ENCODE measurements at regions not wholly inside any gene's neighbourhood (a gene's known extent, or its start where the extent isn't known, plus 50 kb on each side); places are given as distances from the start of the nearest gene placed in this dataset.
A peak's percentile ranks its signal among the peaks of the same experiment; 100 is the strongest.

GRCh38 chr12:9276990-9277389 is 68.8 kb upstream of the PZP start:
- TF ChIP-seq, protein P1, sequence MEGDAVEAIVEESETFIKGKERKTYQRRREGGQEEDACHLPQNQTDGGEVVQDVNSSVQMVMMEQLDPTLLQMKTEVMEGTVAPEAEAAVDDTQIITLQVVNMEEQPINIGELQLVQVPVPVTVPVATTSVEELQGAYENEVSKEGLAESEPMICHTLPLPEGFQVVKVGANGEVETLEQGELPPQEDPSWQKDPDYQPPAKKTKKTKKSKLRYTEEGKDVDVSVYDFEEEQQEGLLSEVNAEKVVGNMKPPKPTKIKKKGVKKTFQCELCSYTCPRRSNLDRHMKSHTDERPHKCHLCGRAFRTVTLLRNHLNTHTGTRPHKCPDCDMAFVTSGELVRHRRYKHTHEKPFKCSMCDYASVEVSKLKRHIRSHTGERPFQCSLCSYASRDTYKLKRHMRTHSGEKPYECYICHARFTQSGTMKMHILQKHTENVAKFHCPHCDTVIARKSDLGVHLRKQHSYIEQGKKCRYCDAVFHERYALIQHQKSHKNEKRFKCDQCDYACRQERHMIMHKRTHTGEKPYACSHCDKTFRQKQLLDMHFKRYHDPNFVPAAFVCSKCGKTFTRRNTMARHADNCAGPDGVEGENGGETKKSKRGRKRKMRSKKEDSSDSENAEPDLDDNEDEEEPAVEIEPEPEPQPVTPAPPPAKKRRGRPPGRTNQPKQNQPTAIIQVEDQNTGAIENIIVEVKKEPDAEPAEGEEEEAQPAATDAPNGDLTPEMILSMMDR (IDR thresholded peaks at IDR 0.05; ENCODE audit: poor library complexity, severe bottlenecking): no peak
- TF ChIP-seq EZH2 (IDR thresholded peaks at IDR 0.05; ENCODE audit: borderline replicate concordance, insufficient read depth, low read length, poor library complexity, severe bottlenecking) (no peak), EP300 (conservative IDR thresholded peaks at IDR 0.05; ENCODE audit: poor library complexity, severe bottlenecking) (no peak), POLR2AphosphoS5 (IDR thresholded peaks at IDR 0.05) (no peak), TAF1 (IDR thresholded peaks at IDR 0.05; ENCODE audit: low read depth) (no peak), RAD21 (conservative IDR thresholded peaks at IDR 0.05) (no peak), MXI1 (conservative IDR thresholded peaks at IDR 0.05; ENCODE audit: poor library complexity, severe bottlenecking) (no peak), SMC3 (conservative IDR thresholded peaks at IDR 0.05; ENCODE audit: poor library complexity) (no peak)
- TF ChIP-seq, protein P2, sequence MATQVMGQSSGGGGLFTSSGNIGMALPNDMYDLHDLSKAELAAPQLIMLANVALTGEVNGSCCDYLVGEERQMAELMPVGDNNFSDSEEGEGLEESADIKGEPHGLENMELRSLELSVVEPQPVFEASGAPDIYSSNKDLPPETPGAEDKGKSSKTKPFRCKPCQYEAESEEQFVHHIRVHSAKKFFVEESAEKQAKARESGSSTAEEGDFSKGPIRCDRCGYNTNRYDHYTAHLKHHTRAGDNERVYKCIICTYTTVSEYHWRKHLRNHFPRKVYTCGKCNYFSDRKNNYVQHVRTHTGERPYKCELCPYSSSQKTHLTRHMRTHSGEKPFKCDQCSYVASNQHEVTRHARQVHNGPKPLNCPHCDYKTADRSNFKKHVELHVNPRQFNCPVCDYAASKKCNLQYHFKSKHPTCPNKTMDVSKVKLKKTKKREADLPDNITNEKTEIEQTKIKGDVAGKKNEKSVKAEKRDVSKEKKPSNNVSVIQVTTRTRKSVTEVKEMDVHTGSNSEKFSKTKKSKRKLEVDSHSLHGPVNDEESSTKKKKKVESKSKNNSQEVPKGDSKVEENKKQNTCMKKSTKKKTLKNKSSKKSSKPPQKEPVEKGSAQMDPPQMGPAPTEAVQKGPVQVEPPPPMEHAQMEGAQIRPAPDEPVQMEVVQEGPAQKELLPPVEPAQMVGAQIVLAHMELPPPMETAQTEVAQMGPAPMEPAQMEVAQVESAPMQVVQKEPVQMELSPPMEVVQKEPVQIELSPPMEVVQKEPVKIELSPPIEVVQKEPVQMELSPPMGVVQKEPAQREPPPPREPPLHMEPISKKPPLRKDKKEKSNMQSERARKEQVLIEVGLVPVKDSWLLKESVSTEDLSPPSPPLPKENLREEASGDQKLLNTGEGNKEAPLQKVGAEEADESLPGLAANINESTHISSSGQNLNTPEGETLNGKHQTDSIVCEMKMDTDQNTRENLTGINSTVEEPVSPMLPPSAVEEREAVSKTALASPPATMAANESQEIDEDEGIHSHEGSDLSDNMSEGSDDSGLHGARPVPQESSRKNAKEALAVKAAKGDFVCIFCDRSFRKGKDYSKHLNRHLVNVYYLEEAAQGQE (IDR thresholded peaks at IDR 0.05; ENCODE audit: borderline replicate concordance): peak; percentile 91
